Esophagus squamous epithelium (tissue), 5 donors: ENCODE measurements at regions not wholly inside any gene's neighbourhood (a gene's known extent, or its start where the extent isn't known, plus 50 kb on each side); places are given as distances from the start of the nearest gene placed in this dataset.

Source experiments
- DNase-seq: peaks from one replicate; lab custom pipeline; 2025; lab: John Stamatoyannopoulos, UW
- H3K27ac ChIP-seq, 4 donors: fragments of 200-600 bp; sonication (generic); one replicate each; pipeline ENCODE4 v1.5.1; 2016 to 2019; ENCODE audit warnings: mild to moderate bottlenecking in 1 of 4
- H3K27me3 ChIP-seq, 4 donors: fragments of 200-600 bp; sonication (generic); 1 replicate in 3 of 4; 2 replicates in 1 of 4; pipeline versions ENCODE4 v1.5.1 to v1.6.0; 2017 to 2021; ENCODE audit warnings: antibody characterized with exemption in 1 of 4
- H3K36me3 ChIP-seq, 3 donors: fragments of 200-600 bp; sonication (generic); one replicate each; pipeline ENCODE4 v1.5.1; 2016 to 2019
- H3K4me1 ChIP-seq, 3 donors: fragments of 200-600 bp; sonication (generic); one replicate each; pipeline ENCODE4 v1.5.1; 2017 to 2019
- H3K4me3 ChIP-seq, 4 donors: fragments of 200-600 bp; sonication (generic); 1 replicate in 3 of 4; 2 replicates in 1 of 4; pipeline ENCODE4 v1.5.1; 2016 to 2019; ENCODE audit warnings: mild to moderate bottlenecking in 2 of 4, moderate library complexity in 1 of 4
- H3K9me3 ChIP-seq, 3 donors: fragments of 200-600 bp; sonication (generic); one replicate each; pipeline ENCODE4 v1.5.1; 2016 to 2019
- CTCF ChIP-seq, 6 experiments: fragments of 450-650 bp in 4 of 6; fragments of 200-600 bp in 2 of 6; sonication (generic) in 2 of 6; IDR thresholded peaks; one replicate each; pipeline ENCODE4 v1.5.1; 2016 to 2019; ENCODE audit warnings: antibody characterized with exemption in 6 of 6, mild to moderate bottlenecking in 4 of 6, moderate library complexity in 4 of 6
- POLR2A ChIP-seq, 4 donors: fragments of 450-650 bp; IDR thresholded peaks; one replicate each; pipeline ENCODE4 v1.6.1; 2017; ENCODE audit warnings: antibody characterized with exemption in 4 of 4, mild to moderate bottlenecking in 4 of 4, moderate library complexity in 3 of 4
- WGBS, 2 donors: methylation state at CpG; one replicate each; pipeline ENCODE4 v1.1.5; 2018; 5-methylcytosine and 5-hydroxymethylcytosine counted together
- intact Hi-C: fragments of 100-400 bp; cut with DNase I; formaldehyde crosslinking; loops from one replicate; pipeline ENCODE4 v1.15.0; 2022
- donor health status: DM: yes; HTN: yes; CAD: no.

GRCh38 chr13:52925775-52926285 lies 77.4 kb upstream of the PCDH8 start:
- no peaks in the 10 kb centered on the region for H3K9me3 ChIP-seq
- peak overlapping the region in 1 of 4 donors; percentile 13 for H3K4me3 ChIP-seq
- no peak for DNase-seq
- peaks cover 22 to 39% (median 24%) of the 10 kb centered on the region in 3 donors for H3K4me1 ChIP-seq
- no peaks in the 10 kb centered on the region for H3K36me3 ChIP-seq
- peak overlapping the region; percentile 40 to 74 (median 63) for H3K27ac ChIP-seq
- WGBS, 2 donors = 29 to 36% methylated on average over 9 to 12 of the region's 13 CpGs
- no peak for TF ChIP-seq POLR2A (IDR thresholded peaks at IDR 0.05)
- TF ChIP-seq CTCF (IDR thresholded peaks at IDR 0.05) = no peak
- no peaks in the 10 kb centered on the region for H3K27me3 ChIP-seq
- intact Hi-C loops = no loop called here

GRCh38 chr13:52925251-52925650 lies 76.8 kb upstream of the PCDH8 start:
- no peak for TF ChIP-seq POLR2A (IDR thresholded peaks at IDR 0.05)
- TF ChIP-seq CTCF (IDR thresholded peaks at IDR 0.05) = no peak
- no peak for DNase-seq
- Histone ChIP-seq H3K27me3 (no peaks in the 10 kb centered on the region), H3K4me3 (no peak overlapping the region), H3K9me3 (no peaks in the 10 kb centered on the region), H3K36me3 (no peaks in the 10 kb centered on the region), H3K27ac (peak overlapping the region in 3 of 4 donors; percentile 53 to 74 (median 73)), H3K4me1 (peaks cover 22 to 39% (median 24%) of the 10 kb centered on the region in 3 donors)
- 11 to 28% methylated on average over 2 of the region's 2 CpGs for WGBS, 2 donors
- intact Hi-C loops = no loop called here

- peaks cover 22 to 39% (median 24%) of the 10 kb centered on the region in 3 donors for H3K4me1 ChIP-seq
- H3K9me3 ChIP-seq = no peaks in the 10 kb centered on the region
- H3K4me3 ChIP-seq = no peak overlapping the region
- WGBS, 2 donors = 67 to 70% methylated on average over 9 to 10 of the region's 10 CpGs
- no peak for DNase-seq
- intact Hi-C loops = no loop called here
- H3K27me3 ChIP-seq = no peaks in the 10 kb centered on the region
- TF ChIP-seq POLR2A (IDR thresholded peaks at IDR 0.05) (no peak), CTCF (IDR thresholded peaks at IDR 0.05) (no peak)
- H3K36me3 ChIP-seq = no peaks in the 10 kb centered on the region
- peak overlapping the region in 3 of 4 donors; percentile 21 to 74 (median 73) for H3K27ac ChIP-seq
Measured at GRCh38 chr13:52924289-52925148, 76.1 kb upstream of the PCDH8 start.

GRCh38 chr13:52922961-52923360 lies 74.5 kb upstream of the PCDH8 start:
- Histone ChIP-seq H3K27ac (no peak overlapping the region), H3K9me3 (no peaks in the 10 kb centered on the region), H3K4me3 (no peak overlapping the region), H3K36me3 (no peaks in the 10 kb centered on the region), H3K4me1 (peaks cover 22 to 39% (median 24%) of the 10 kb centered on the region in 3 donors), H3K27me3 (no peaks in the 10 kb centered on the region)
- DNase-seq = no peak
- WGBS, 2 donors = 100% methylated on average over 1 of the region's 1 CpG
- intact Hi-C loops = no loop called here
- TF ChIP-seq POLR2A (IDR thresholded peaks at IDR 0.05) = no peak
- no peak for TF ChIP-seq CTCF (IDR thresholded peaks at IDR 0.05)

GRCh38 chr13:52921194-52921593 lies 72.8 kb upstream of the PCDH8 start:
- H3K9me3 ChIP-seq = no peaks in the 10 kb centered on the region
- intact Hi-C loops = no loop called here
- WGBS, 2 donors = 85% methylated on average over 2 of the region's 3 CpGs; no CpG with 5 or more reads in 1 of the 2 donors

More at GRCh38 chr13:52921194-52921593, 72.8 kb upstream of the PCDH8 start:
- TF ChIP-seq POLR2A (IDR thresholded peaks at IDR 0.05) (no peak), CTCF (IDR thresholded peaks at IDR 0.05) (no peak)
- Histone ChIP-seq H3K27me3 (no peaks in the 10 kb centered on the region), H3K4me1 (peaks cover 10 to 21% (median 18%) of the 10 kb centered on the region in 3 donors), H3K27ac (peak overlapping the region in 1 of 4 donors; percentile 28), H3K4me3 (no peak overlapping the region), H3K36me3 (no peaks in the 10 kb centered on the region)
- no peak for DNase-seq
